DND-41 (cell line): ENCODE measurements at regions not wholly inside any gene's neighbourhood (a gene's known extent, or its start where the extent isn't known, plus 50 kb on each side); places are given as distances from the start of the nearest gene placed in this dataset.

Experiments used
- ATAC-seq: fragments of 200-7000 bp; cut with Tn5 transposase; 3 replicates; pipeline ENCODE4 v1.9.1; 2021; ENCODE audit warnings: low read depth; ENCODE audit not compliant: insufficient read depth
- DNase-seq: peaks from one replicate; pipeline ENCODE4 v3.0.0-alpha.2; 2020
- H2AFZ ChIP-seq: 2 replicates; pipeline ENCODE4 v1.6.0; 2012; ENCODE audit warnings: low read depth, low read length
- H3K27ac ChIP-seq: 2 replicates; pipeline ENCODE4 v1.5.1; 2012; ENCODE audit warnings: low read length, inconsistent platforms
- H3K27me3 ChIP-seq: fragments of 200-600 bp; sonication (generic); 2 replicates; pipeline ENCODE4 v1.6.0; 2012; ENCODE audit warnings: low read length, mild to moderate bottlenecking, inconsistent platforms; ENCODE audit not compliant: insufficient read depth, poor library complexity
- H3K36me3 ChIP-seq: 2 replicates; pipeline ENCODE4 v1.5.1; 2012; ENCODE audit warnings: low read length, inconsistent platforms; ENCODE audit not compliant: insufficient read depth
- H3K4me1 ChIP-seq: 2 replicates; pipeline ENCODE4 v1.5.1; 2012; ENCODE audit warnings: mild to moderate bottlenecking, low read length; ENCODE audit not compliant: insufficient read depth
- H3K4me2 ChIP-seq: 2 replicates; pipeline ENCODE4 v1.6.0; 2012; ENCODE audit warnings: mild to moderate bottlenecking, moderate library complexity, low read length, inconsistent platforms; ENCODE audit not compliant: insufficient read depth
- H3K4me3 ChIP-seq, 2 experiments: fragments of 200-600 bp in 1 of 2; shearing (Covaris generic) in 1 of 2; 2 replicates each; pipeline ENCODE4 v1.5.1; 2012 to 2016; ENCODE audit warnings: inconsistent platforms in 2 of 2, low read length in 2 of 2, mild to moderate bottlenecking in 2 of 2, low read depth in 1 of 2, moderate library complexity in 1 of 2
- H3K79me2 ChIP-seq: 2 replicates; pipeline ENCODE4 v1.6.0; 2012; ENCODE audit warnings: low read length, inconsistent platforms; ENCODE audit not compliant: insufficient read depth
- H3K9ac ChIP-seq: 2 replicates; pipeline ENCODE4 v1.6.0; 2012; ENCODE audit warnings: low read depth, mild to moderate bottlenecking, inconsistent platforms, low read length, moderate library complexity
- H3K9me3 ChIP-seq: 2 replicates; pipeline ENCODE4 v1.5.1; 2012; ENCODE audit warnings: low read length, moderate library complexity, mild to moderate bottlenecking, inconsistent platforms; ENCODE audit not compliant: insufficient read depth, severe bottlenecking
- H4K20me1 ChIP-seq: 2 replicates; pipeline ENCODE4 v1.6.0; 2012; ENCODE audit warnings: low read length; ENCODE audit not compliant: insufficient read depth
- CTCF ChIP-seq: IDR thresholded peaks from 2 replicates; pipeline ENCODE4 v1.5.1; 2012; ENCODE audit warnings: borderline replicate concordance, low read length, moderate library complexity, mild to moderate bottlenecking; ENCODE audit not compliant: poor library complexity, severe bottlenecking; ENCODE audit errors: extremely low read depth
- EZH2 ChIP-seq: IDR thresholded peaks from 3 replicates; pipeline ENCODE4 v1.6.1; 2012; ENCODE audit warnings: borderline replicate concordance, low read depth, mild to moderate bottlenecking, moderate library complexity, low read length, inconsistent platforms; ENCODE audit not compliant: severe bottlenecking

DNA sequence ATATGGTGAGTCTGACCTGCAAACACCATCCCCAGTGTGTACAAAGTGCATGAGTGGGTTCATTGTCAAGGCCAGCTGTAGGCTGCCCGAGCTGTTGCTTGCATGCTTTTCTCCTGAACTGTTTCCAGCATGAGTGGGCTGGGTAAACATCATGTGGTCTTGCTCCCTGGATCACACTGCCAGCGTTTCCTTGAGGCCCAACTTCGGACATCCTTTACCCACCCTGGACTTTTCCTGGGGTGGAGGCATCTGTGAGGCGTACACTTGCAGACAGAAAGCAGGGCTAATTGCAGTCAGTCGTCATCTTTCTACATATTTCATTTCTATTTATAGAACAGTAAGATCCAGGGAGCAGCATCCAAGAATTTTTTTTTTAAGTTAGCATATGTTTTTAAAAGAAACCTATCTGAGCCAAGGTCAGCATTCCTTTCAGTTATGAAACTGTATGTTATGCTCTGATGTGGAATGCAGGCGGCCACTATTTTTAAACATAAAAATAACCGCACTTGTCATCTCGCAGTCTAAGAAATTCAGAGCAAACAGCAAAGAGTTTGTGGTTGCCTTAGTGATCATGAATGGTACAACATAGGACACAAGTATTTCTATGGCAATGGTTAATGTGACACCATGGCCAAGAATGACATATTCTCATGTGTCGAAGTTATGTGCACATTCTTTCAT, 106.5 kb upstream of the DMRT1 start:
- Histone ChIP-seq H3K4me2 (no peak overlapping the region), H3K36me3 (no peaks in the 10 kb centered on the region), H3K4me3 (no peak overlapping the region), H3K9me3 (no peaks in the 10 kb centered on the region), H3K27ac (no peak overlapping the region), H3K9ac (no peak overlapping the region), H3K27me3 (no peaks in the 10 kb centered on the region), H3K79me2 (no peaks in the 10 kb centered on the region), H3K4me1 (no peaks in the 10 kb centered on the region), H4K20me1 (no peaks in the 10 kb centered on the region), H2AFZ (no peak overlapping the region)
- ATAC-seq (no peak), DNase-seq (no peak)
- TF ChIP-seq CTCF: no peak
- no peak for TF ChIP-seq EZH2

DNA sequence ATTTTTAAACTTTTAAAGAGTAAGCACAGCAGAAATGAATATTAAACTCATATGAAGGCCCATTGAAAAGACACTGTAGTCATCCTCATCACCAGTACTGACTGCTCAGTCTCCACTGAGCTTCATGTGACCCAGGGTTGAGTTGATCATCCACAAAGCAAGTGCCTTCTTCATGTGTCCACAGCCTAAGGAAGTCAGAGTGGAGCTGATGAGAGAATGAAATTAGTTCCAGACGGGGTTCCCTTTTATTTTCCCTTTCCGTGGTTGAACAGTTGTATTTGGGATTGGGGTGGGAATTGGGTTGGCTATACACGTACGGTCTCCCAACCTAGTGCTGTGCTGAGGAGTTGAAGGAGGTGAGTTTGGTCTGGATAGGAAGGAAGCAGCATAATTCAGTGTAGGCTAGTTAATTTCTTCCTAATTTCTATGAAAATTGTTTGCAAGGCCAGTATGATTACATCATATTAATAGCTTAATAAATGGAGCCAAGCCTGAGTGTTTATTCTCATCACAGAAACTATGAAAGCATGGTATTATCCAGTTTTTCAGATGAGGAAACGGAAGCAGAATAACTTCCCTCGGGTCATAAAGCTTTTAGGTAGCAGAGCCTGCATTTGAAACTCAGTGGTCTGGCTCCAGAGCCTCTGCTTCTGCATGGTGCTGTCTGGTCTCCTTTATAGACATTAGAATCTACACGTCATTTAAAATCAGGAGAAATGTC, 103.9 kb upstream of the DMRT1 start:
- TF ChIP-seq EZH2 (no peak), CTCF (no peak)
- no peak overlapping the region for H3K4me3 ChIP-seq
- H3K9ac ChIP-seq: no peak overlapping the region
- DNase-seq (no peak), ATAC-seq (no peak)
- no peaks in the 10 kb centered on the region for H3K79me2 ChIP-seq
- no peak overlapping the region for H2AFZ ChIP-seq
- no peak overlapping the region for H3K27ac ChIP-seq
- H3K4me1 ChIP-seq: no peaks in the 10 kb centered on the region
- no peaks in the 10 kb centered on the region for H3K36me3 ChIP-seq
- H3K9me3 ChIP-seq: no peaks in the 10 kb centered on the region
- H3K27me3 ChIP-seq: no peaks in the 10 kb centered on the region
- H4K20me1 ChIP-seq: no peaks in the 10 kb centered on the region
- no peak overlapping the region for H3K4me2 ChIP-seq

DNA sequence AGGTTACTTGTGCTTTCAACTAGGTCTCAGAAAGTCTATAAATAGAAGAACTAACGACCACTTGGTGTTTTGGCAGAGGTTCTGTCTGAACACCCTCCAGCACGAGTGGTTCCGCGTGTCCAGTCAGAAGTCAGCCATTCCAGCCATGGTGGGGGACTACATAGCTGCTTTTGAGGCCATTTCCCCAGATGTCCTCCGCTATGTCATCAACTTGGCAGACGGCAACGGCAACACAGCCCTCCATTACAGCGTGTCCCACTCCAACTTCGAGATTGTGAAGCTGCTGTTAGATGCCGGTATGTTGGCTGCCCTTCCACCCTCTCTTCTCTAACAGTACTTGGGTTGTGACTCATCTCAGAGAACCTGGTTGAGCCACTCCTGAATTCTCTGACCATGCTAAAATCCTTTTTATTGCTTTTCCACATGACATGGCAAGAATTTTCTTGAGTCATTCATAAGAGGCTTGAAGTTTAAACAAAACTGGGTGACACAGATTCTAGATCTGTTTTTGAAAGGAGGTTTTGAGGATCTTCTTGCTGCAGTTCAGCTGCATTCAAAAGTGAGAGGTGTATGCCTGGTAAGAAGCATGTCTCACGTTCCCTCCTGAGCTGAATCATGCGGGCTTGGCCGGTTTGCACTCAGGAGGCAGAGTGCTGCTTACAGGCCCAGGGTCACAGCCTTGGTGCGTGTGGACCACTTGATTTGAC, 103.1 kb upstream of the DMRT1 start:
- H3K36me3 ChIP-seq: no peaks in the 10 kb centered on the region
- no peak overlapping the region for H3K4me3 ChIP-seq
- no peaks in the 10 kb centered on the region for H3K4me1 ChIP-seq
- H3K27me3 ChIP-seq: no peaks in the 10 kb centered on the region
- no peaks in the 10 kb centered on the region for H4K20me1 ChIP-seq
- H3K79me2 ChIP-seq: no peaks in the 10 kb centered on the region
- H3K9me3 ChIP-seq: no peaks in the 10 kb centered on the region
- H2AFZ ChIP-seq: no peak overlapping the region
- no peak overlapping the region for H3K9ac ChIP-seq
- DNase-seq (no peak), ATAC-seq (no peak)
- TF ChIP-seq EZH2: no peak
- TF ChIP-seq CTCF: no peak
- H3K4me2 ChIP-seq: no peak overlapping the region
- no peak overlapping the region for H3K27ac ChIP-seq
